Kidney glomerular epithelial cell (primary cell): ENCODE measurements at regions not wholly inside any gene's neighbourhood (a gene's known extent, or its start where the extent isn't known, plus 50 kb on each side); places are given as distances from the start of the nearest gene placed in this dataset.
"Not testable (repeated sequence)": the region's sequence is repeated elsewhere in the genome, so short reads cannot be mapped to it uniquely, and the experiment has no call there.

ENCODE experiments used
- DNase-seq: peaks from one replicate; lab custom pipeline; 2025; lab: John Stamatoyannopoulos, UW

GRCh38 chr5:103860327-103860726 lies 297.7 kb upstream of the NUDT12 start:
- no peak for DNase-seq

GRCh38 chr5:103858367-103858766 lies 295.8 kb upstream of the NUDT12 start:
- not testable (repeated sequence) for DNase-seq

GRCh38 chr5:103851091-103851490 lies 288.5 kb upstream of the NUDT12 start:
- no peak for DNase-seq

DNA sequence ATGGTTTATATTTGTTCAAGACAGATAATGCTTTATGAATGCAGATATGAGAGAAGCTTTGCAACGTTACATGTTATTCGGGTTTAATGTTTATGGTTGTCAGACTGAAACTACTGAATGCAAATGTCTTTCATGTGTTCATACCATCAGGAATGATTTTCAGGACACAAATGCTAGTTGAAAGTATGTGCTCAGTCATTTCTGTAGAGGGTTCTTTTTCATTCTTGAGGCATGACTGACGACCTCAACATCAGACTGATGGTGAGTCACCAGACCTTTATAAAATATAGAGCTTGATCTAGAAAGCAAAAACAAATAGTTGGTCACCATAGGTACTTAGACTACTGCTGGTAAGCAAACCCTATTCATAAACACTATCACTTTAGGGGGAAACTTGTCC lies 287.3 kb upstream of the NUDT12 start:
- peak; percentile 76 for DNase-seq

GRCh38 chr5:103847060-103847459 lies 284.5 kb upstream of the NUDT12 start:
- DNase-seq: peak; percentile 36

- DNase-seq: no peak
Observed at GRCh38 chr5:103842936-103843335, 280.3 kb upstream of the NUDT12 start.

GRCh38 chr5:103840600-103840999 lies 278.0 kb upstream of the NUDT12 start:
- DNase-seq: peak; percentile 52

DNA sequence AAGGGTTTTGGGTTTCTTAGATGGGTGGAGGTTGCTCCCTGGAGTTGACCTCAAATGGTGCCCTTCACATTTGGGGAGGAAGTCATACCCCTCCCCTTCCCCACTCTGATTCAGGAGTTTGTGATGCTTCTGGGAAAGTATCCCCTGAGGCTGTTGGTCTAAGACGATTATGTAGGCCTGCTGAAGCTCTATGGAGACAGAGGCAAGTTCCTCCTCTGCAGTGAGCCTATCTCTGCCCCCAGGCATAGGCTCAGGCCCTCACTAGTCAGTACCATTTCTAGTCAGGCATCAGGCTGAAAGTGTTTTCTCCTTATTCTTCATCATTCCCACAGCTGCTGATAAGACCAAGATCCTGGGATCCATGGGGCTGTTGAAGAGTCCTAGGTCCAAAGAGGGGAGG lies 271.6 kb upstream of the NUDT12 start:
- DNase-seq: no peak

- no peak for DNase-seq
Observed at GRCh38 chr5:103829585-103829984, 267.0 kb upstream of the NUDT12 start.

- no peak for DNase-seq
Observed at GRCh38 chr5:103827976-103828375, 265.4 kb upstream of the NUDT12 start.

GRCh38 chr5:103821361-103821760 lies 258.8 kb upstream of the NUDT12 start:
- DNase-seq: no peak

GRCh38 chr5:103808464-103809106 lies 246.0 kb upstream of the NUDT12 start:
- peak; percentile 62 for DNase-seq

DNA sequence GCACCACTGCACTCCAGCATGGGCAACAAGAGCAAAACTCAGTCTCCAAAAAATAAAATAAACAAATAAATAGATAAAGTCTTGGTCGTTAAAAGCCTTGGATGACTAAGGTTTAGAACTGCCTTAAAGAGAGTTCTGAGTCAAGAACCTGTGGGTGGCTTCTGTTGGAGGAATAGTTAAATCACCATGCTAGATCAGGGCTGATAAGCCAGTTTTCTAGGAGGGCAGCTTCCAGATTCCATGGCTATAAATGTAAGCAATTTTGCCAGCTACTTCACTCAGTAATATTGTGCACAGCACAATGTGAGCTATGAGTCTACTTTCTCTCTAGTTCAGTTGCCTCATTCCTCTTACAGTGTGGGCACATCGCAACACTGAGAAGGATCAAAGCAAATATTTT lies 242.1 kb upstream of the NUDT12 start:
- DNase-seq: no peak

DNA sequence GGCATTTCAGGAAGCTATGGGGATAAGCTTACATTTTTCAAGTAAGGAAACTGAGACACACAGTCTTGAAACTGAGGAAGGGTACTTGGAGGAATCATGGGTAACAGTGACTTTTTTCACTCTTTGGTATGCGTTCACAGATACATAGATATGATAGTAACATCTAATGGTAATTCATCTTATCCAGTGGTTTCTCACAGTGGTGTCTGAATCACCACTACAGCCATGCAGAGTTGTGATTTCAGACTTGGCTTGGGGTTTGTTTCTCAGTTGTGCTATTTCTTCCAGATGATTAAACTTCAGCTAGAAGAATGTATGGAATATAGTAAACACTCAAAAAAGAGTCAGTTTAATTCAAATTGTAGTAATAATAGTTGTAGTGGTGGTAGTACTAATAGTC lies 239.1 kb upstream of the NUDT12 start:
- no peak for DNase-seq

DNA sequence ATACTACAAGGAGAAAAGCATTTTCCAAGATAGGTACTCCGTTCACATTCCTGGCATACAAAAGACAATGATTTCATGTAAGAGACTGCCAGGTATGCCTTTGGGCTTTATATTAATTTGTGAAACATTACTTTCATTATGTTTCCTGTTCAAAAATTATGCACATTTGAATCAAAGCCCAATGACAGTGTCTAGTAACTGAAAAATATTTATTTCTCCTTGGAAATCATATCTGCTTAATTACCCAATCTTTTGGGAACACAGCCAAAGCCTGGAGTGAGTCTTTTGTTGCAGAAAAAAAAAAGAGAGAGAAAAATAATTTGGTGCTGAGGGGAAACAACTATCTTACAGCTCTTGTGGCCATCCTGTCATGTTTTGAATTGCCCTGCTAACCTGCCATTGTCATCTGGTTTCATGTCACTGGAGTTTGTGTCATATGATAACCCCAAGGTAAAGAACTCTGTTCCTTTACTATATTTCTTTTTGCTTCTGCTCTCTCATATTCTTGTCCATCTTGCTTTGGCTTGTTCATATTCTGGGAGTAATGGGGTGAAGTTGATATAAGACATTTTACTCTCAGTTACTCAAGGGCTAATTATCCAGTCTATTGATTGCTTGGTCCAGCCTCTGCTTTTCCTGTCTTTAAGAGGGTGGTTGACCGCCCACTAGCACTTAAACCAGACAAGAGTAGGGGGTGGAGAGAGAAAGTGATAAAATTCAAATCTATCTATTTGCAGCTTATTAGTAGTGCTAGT lies 238.3 kb upstream of the NUDT12 start:
- DNase-seq: peak; percentile 16

DNA sequence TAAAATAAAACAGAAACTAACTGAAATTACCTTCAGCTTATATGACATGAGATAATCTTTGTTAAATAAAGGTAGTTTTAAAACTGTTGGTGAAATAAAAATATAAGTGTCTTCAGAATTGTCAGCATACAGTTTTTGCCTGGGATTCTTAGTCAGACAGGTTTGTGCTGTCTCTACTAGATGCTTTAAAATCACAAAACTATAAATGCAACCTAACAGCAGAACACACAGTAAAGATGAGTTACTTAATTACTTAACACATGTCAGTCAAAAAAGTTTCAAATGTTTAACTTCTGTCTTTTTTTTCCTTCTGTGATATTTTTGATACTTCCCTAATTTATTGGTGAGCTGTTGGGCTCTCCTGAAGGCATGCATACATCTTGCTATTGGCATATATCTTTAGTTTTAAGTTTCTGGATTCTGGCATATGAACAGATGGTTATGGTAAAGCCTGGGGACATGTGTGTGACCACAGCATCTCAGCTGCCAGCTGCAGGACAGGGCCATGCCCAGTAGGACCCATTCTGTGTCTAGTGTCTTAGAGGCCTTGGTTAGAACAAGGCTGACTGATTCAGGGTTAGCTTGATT lies 231.1 kb upstream of the NUDT12 start:
- no peak for DNase-seq

DNA sequence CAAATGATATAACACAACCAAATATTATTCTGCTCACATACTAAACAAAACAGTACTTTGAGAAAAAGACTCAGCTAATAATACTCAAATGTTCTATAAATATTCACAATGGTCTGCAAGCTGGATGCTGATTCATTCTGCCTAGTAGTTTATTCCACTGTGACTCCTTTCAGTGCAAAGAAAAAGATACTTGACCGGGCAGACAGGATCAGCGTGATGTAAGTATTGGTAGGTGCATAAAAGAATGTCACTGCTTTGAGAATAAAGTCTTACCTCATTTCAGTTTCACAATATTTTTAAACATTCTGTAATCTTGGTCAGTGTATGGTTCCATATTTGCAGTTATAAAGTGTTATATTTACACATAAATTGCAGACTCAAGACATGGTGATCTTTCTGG lies 223.0 kb upstream of the NUDT12 start:
- DNase-seq: peak; percentile 8

- no peak for DNase-seq
Observed at GRCh38 chr5:103783669-103784068, 221.1 kb upstream of the NUDT12 start.

- no peak for DNase-seq
Observed at GRCh38 chr5:103780794-103781193, 218.2 kb upstream of the NUDT12 start.

- peak; percentile 87 for DNase-seq
Observed at GRCh38 chr5:103774721-103775120, 212.1 kb upstream of the NUDT12 start.

GRCh38 chr5:103772248-103772647 lies 209.7 kb upstream of the NUDT12 start:
- DNase-seq: no peak

GRCh38 chr5:103764403-103764802 lies 201.8 kb upstream of the NUDT12 start:
- no peak for DNase-seq

DNA sequence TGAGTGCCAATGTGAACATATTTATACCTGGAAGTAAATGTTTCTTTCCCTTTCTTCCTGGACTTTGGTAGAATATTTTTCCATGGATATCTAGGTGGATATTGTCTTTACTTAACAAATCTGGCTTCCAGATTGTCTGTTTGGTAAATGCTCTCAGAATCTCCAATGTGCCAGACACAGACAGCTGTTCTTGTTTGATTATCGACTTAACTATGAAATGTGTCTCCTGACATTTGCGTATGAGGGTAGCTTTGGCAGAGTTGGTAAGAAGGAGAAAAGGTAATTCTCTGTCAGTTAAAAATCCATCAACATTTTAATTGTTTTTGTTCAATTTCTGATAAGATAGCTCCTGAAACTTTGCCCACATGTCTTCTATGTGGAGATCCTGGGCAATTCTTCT lies 196.4 kb upstream of the NUDT12 start:
- no peak for DNase-seq
